ENCODE measurements at regions not wholly inside any gene's neighbourhood (a gene's known extent, or its start where the extent isn't known, plus 50 kb on each side); places are given as distances from the start of the nearest gene placed in this dataset.

DNA sequence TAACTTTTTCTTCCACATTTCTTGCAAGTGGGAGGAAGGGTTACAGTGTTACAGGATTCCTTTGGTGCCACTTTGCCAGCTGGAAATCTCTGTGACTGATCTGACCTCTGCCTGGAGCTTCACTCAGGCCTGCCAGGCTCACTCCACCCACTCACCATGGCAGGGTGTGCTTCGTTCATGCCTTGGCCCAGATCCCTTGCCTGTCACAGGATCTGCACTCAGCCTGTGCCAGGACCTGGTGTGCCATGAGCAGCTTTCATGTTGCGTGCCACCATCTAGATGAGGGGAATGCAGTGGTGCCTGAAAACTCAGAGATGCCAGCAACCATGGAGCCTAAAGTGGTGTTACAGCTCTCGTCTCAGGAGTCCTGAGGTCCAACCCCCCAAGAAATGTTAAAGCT lies 2596.4 kb downstream of the PCDH7 start:
- DNase-seq, result peak; percentile 27

DNA sequence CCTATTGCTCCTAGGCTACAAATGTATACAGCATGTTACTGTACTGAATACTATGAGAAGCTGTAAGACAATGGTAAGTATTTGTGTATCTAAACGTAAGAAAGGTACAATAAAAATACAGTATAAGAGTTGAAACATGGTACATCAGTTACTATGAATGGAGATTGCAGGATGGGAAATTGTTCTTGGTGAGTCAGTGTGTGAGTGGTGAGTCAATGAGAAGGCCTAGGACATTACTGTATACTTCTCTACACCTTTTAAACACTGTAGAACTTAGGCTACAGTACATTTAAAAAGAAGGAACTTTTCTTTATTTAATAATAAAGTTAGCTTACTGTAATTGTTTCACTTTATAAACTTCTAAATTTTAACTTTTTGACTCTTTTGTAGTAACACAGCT lies 2603.2 kb downstream of the PCDH7 start:
- DNase-seq, result no peak

DNA sequence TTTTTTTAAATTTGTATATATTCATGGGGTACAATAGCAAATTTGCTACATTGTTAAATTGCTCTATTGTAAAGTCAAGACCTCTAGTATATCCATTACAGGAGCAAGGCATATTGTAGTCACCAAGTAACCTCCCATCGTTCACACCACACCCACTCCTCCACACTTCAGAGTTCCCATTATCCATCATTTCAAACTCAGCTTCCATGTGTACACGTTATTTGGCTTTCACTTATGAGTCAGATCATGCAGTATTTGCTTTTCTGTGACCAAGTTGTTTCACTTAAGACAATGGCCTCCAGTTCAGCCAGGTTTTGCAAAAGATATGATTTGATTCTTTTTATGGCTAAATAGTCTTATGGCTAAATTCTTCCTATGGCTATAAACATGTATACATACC lies 2614.2 kb downstream of the PCDH7 start:
- no peak for DNase-seq

DNA sequence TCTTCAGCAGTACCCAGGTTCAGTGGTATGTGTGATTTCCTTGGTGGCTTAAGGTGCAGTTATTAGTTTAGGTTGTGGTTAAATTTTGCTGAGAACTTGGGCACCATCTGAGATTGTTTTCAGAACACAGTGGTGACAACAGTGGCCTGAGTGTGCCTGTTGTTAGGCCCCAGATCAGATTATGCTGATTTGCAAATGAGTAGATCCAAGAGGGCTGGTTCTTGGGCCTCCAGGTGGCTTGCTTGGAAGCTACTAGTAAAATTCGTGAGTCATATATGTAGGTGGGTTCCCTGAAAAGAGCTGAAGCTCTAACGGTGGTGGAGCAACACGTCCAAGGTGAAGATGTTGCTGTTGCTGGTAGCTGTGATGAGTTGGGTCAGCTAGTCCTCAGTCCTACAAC lies 2619.6 kb downstream of the PCDH7 start:
- no peak for DNase-seq

DNA sequence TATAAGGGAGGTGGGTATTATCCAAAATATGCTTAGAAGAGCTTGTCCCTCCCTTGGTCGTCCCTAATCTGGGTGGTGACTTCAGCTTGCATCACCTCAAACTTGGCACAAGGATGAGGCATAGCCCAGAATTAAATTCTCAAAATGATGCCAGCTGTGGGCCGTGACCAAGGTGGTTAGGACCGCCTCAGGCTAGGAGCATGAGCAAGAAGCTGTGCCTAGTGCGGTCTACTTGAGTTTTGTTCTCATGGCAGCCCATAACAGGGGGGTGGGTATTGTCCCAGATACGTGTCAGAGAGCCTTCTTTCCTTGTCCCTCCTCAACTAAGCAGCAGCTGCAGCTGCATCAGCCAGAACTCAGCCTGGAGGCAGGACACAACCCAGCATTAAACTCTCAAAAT lies 2620.0 kb downstream of the PCDH7 start:
- DNase-seq, result no peak

DNA sequence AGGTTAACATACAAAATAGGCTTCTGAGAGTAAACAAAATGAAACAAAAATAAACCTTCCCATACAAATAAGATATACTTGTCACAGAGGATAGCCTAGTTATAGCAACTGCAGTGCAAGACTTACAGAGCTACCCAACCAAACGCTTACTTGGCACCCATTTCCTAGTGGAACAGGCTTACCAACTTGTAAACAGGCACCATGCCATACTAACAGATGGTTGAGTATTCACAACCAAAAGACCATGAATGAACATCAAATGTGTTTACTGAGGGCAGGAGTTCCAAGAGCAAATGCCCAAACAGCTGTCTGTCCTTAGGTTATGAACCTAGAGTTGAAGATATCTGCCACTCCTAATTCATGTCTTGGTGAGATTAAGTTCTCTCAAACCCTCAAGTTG lies 2629.2 kb downstream of the PCDH7 start:
- DNase-seq, result no peak

DNA sequence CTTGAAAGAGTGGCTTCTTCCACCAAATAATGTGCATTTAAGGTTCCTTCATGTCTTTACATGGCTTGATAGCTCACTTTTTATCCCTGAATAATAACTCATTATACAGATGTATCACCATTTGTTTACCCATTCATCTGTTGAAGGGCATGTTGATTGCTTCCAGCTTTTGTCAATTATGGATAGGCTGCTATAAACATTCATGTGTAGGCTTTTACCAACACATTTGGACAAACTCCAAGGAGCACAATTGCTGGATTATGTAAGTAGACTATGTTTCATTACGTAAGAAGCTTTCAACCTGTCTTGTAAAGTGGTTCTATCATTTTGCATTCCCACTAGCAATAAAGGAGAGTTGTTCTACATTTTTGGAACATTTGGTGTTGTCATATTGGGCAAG lies 2637.0 kb downstream of the PCDH7 start:
- no peak for DNase-seq

DNA sequence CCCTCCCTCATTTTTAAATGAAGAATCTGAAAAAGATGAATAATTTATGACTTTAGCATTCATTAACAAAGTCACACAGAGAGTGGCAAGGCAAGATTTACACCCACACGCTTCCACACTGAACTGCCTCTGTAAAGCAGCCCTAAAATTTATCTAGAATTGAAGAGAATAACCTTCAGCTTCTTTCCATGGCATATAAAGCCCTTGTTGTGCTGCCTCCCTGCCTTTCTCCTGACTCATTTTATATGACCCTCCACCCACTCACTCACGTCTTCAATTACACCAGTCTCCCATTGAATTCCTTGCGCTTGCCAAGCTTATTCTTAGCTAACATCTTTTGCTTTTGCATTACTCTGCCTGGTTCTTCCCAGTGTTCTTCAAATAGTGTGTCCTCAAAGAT lies 2649.3 kb downstream of the PCDH7 start:
- no peak for DNase-seq

DNA sequence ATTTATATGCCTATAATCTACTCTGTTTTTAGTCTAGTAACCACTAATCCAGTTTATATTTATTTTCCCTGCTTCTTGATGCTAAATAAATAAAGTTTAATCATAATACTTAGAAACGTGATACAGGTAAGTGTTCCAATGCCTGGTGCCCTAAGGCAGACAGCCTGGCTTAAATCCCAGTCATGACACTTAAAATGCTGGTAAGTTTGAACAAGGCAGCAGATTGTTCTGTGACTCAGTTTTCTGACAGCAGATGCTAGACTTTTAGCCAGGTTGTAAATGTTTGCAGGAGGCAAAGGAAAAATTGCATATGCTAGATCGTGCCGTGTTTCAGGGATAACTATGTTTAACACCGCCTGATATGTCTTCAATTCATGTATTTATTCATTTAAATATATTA lies 2661.6 kb downstream of the PCDH7 start:
- DNase-seq, result no peak

DNA sequence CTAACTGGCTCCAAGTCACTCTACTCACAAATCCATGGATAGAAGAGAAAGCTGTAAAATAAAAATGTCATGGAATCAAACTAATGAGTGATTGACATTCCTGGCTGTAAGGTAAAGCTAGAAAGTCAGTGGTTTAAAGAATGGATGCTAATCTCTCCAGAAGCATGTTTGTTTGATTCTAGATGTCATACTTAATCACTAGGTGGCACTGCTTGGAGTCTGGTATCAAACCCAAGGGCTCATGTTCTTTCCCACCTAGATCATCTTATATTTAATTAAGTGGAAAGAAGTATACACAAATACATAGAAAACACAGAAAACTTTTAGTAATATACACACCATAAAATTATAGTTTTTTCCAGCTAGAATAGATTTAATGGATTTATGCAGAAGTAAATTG lies 2666.6 kb downstream of the PCDH7 start:
- DNase-seq, result no peak

DNA sequence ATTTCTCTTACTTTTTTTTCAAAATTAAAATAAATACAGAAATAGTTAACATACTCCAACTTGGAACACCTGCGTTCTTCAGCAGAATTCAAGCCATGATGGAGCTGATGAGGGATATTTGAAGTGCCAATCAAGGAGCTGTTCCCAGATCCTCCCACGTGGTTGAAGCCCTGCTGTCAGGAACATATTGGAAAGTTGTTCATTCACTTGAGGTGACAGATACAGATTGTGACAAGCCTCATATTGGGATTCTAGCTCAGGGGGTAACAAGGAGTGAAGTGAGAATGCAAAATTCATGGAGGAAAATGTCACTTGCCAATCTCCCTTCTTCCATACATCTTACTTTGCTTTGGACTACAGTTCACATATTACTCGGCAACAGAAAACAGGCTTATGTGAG lies 2670.8 kb downstream of the PCDH7 start:
- no peak for DNase-seq

DNA sequence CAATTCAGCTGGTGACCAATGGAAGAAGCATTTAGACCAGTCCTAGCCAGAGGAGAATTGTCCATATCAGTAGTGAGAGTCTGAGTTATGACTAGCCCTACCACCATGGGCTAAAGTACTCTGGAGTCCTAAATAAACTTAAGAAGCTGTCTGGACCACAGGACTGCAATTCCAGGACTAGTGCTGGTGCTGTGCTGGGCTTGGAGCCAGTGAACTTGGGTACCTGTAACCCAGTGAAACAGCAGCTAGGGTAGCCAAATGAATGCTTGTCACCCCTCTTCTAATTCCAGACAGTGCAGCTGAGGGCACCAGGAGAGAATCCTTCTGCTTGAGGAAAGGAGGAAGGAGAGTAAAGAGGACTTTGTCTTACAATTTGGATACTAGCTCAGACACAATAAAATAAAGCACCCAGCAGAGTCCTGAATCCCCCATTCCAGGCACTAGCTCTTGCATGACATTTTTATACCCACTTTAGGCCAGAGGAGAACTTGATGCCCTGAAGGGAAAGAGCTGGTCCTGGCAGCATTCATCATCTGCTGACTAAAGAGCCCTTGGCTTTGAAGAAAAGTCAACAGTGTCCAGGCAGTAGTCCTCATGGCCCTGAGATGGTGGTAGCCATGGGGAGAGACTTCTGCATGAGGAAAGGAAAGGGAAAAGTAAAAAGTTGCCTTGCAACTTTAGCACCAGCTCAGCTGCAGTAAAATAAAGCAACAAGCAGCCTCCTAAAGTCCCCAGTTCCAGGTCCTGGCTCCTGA lies 2675.7 kb downstream of the PCDH7 start:
- no peak for DNase-seq

DNA sequence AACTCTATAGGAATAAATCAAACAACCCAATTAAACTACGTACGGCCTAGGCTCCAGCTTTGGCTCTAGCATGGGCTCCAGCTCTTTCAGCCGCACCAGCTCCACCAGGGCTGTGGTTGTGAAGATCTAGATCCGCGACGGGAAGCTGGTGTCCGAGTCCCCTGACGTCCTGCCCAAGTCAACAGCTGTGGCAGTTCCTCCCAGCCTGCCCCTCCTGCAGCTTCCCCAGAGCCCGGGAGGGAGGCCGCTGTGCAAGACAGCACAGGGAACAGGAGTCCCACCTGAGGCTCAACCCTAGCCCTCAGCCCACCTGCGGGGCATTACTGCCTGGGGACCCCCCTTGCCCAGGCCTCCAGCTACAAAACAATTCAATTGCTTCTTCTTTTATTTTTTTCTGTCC lies 2680.3 kb downstream of the PCDH7 start:
- DNase-seq, result no peak

DNA sequence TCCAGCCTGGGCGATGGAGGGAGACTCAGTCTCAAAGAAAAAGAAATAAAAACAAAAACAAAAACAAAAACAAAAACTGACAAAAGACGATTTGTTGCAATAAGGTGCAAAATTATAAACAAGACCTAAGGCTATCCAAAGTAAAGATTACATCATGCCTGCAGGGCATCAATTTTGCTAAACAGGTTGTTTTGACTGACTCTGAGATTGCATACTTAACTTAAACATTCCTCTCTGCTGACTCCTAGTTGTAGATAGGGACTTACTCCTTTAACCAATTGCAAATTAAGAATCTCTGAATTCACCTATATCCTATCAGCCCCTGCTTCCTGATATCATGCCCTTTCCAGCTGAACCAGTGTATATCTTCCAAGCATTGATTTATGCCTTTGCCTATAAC lies 2687.3 kb downstream of the PCDH7 start:
- DNase-seq, result no peak

DNA sequence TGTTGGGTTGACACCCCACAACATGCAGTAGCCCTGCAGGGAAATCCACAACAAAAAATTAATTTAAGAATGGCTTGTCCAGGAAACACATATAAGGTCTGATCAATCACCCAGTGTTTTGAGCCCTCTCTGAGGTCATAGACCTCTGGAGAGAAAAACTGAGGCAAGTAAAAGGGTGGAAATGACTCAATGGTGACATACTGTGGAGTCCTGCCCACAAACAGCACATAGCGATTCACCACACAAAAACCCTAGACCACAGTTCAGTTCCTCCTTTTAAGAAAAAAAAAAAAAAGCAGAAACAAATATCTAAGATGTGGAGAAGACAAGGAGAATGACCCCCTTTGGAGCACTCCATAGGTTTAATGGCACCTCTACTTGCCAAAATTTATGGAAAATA lies 2691.0 kb downstream of the PCDH7 start:
- no peak for DNase-seq

DNA sequence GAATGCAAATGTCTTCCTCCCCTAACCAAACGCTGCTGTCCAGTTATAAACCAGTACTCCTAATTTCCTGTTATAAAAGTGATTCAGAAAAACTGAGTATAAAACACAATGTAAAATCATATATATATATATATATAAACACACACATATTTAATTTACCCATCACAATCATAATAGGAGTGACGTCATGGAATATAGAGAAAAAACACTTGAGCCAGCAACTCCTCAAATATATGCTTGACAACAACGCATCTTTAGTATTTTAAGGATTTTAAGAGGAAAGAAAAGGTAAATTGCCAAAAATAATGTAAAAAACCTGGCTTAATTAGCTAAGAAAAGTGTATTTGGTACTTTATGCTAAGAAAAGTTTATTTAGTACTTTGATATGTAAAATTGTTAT lies 2701.7 kb downstream of the PCDH7 start:
- no peak for DNase-seq

DNA sequence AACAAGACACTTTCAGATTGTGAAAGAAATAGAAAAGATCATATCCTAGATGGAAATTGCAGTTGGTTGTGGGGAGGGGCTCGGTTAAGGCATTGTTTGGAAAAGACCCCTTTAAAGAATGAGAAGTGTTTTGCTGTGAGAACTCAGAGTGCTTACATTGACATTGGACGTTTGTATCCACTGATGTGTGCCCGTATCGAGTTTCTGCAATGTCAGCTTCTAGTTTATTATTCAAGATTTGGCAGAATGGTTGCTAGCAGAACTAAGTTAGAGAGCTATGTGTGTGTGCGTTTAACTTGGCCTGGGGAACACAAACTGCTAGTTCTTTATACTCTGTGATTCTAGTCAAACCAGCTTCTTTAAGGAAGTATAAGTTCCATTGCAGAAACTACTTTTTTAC lies 2702.5 kb downstream of the PCDH7 start:
- DNase-seq, result no peak

DNA sequence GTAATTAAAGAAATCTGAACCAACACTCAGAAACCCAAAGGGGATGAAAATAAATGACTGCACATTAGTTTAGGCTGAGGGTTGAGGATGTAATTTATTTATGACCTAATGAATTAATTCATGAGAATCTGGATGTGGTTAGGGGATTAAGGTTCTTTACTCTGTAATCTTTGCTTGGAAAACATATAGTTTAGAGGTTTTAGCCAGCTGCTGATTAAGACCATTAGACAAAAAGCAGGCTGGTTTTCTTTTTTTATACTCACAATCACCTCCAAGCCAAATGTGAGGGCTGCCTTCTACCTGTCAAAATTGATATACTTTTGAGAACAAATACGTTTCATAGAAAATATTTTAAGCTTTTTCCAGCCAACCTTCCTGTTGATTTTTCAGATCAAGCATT lies 2705.8 kb downstream of the PCDH7 start:
- DNase-seq, result no peak

DNA sequence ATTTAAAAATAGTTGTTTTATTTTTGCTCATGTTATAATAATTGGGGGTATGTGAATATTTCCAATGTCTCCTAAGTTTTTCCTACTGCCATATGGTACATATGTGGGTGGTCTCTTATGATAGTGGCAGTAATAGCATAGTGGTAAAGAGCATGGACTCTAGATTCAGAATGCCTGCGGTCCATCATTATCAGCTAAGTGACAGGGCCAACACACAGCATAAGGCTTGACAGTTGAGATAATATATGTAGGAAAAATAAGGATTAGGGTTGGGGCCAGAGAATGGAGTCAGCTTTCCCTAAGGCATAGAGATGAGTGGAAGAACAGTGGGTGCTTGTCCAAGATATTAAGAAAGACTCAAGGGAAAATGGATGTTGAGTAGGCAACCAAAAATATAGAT lies 2707.5 kb downstream of the PCDH7 start:
- DNase-seq, result no peak

DNA sequence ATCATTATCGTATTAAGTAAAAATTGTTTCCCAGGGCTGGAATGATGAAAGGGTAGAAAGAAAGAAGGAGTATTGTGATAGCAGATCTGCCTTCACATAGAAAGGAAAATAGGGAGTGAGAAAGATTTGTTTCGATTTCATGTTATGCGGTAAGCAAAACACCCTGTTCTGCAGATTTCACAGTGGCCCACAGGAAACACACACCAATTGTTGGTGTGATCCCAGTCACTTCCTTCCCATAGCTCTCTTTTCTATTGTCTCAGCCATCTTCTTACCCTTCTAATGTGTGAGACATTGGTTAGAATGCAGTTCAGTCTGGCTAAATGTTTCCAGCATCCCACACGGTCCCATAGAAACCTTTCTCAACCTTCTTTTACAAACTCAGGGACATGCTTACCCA lies 2709.8 kb downstream of the PCDH7 start:
- DNase-seq, result no peak

DNA sequence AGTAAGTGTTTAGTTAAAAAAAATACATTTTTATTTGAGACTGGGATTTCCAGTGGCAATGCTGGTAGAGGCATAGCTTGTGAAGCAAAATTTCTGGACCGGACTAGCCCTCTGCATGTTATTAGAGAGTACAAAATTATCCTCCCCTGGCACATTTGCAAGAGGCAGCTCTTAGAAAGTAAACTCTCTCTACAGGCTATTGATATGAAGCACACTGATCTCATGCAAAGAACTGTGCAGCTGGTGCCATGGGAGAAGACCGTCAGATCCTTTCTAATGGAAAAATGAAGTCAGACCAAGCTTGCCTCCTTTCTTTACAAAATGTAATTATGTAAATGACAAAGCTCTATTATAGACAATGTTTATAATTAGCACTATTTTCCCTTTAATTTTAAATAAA lies 2717.2 kb downstream of the PCDH7 start:
- DNase-seq, result no peak

DNA sequence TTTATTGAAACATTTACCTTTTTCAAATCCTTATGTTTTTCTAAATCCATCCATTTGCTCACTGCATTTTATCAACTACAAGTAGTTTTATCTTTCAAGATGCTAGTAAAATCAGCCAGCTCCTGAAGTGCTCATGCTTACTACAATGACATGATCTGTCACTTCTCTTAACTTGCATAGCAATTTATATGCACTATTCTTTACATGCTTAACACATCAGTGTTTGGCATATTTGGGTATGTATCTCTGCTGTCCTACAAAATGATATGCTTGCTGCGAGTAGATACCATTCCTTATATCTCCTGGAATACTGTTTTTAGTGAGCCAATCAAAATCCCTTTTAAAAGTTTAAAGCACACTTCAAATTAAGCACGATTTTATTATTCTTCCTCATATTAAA lies 2726.8 kb downstream of the PCDH7 start:
- DNase-seq, result no peak

DNA sequence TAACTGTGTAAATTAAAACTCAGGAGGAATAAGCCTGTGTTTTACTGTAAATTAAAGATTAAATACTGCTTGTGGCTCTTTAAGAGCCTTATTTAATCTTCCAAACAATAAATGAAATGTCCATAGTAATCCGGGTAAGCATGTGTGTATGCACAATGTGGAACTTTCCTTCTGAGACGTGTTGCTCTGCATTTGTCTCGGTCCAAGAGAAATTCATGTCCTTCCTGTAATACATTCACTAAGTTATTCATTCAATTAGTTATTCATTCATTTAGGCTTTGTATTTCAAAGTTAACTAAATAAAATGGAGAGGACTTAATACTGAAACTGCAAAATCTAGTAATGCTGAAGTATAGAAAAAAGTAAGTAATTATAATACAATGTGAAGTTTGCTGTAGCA lies 2728.8 kb downstream of the PCDH7 start:
- no peak for DNase-seq

DNA sequence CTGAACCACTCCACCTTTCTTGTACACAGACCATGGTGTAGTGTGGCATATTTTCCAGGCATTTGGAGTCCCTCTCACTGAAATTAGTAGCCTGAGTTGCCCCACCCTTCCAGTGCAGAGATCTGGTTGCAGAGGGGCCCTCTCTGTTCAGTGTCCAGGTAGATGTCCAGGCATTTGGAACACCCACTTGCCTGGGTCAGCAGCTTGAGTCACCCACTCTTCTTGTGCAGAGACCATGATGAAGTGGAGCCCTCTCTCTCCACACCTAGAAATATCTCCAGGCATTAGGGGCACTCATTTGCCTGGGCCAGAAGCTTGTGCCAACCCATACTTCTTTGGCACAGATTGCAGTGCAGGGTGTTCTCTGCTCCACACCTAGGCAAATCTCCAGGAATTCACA lies 2733.3 kb downstream of the PCDH7 start:
- DNase-seq, result no peak

DNA sequence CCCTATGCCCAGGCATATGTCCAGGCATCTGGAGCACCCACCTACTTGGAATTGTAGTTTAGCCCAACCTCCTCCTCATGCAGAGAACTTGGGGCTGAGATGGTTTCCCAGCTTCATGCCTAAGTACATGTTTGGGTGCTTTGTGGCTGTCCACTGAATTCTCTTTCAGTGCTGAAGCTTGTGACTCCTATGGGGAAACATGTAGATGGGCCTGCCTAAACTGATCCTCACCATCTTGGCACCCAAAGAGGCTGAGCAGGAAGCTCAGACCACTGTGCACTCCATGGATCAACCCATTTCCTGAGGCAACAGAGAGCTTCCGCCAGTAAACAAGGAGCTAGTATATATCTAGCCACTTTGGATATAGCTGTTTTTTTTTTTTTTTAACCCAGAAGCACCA lies 2733.7 kb downstream of the PCDH7 start:
- DNase-seq, result no peak

DNA sequence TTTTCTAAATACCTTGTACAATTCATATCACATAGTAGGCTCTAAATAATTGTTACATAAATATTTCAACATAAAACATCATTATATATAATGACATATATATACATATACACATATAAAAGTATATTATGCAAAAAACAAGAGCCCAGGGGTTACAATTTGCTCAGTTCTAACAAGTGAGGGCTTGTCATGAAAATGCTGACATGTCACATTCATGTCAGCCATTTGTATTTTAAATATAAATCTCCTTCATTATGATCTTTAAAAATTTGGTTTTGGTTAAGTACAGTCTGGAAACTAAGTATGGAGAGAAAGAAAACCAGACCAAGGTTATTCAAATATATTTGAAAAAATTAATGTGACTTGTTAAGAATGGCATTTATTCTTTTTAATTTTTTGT lies 2745.4 kb downstream of the PCDH7 start:
- DNase-seq, result no peak

Data from right hindlimb (tissue), 1 donor.